ENCODE measurements at regions not wholly inside any gene's neighbourhood (a gene's known extent, or its start where the extent isn't known, plus 50 kb on each side); places are given as distances from the start of the nearest gene placed in this dataset.
A peak's percentile ranks its signal among the peaks of the same experiment; 100 is the strongest.

DNA sequence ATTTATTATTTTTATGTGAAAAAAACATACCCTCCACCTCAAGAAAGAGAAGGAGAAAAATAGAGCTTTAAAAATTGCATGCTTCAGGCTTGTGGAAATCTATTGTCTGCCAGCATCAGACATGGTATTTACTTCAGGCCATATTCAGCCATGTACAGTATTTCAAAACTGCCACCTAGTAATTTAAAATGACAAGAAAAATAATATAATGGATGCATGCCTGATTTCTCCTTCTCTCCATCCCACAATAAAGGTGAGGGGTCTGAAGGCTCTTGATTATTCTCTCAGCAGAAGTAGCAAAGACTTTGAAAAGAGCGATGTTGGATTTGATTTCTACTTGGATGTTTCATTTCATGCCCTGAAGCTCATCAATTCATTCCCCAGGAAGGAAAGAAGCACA, 250.7 kb downstream of the TBC1D4 start:
- DNase-seq = no peak

DNA sequence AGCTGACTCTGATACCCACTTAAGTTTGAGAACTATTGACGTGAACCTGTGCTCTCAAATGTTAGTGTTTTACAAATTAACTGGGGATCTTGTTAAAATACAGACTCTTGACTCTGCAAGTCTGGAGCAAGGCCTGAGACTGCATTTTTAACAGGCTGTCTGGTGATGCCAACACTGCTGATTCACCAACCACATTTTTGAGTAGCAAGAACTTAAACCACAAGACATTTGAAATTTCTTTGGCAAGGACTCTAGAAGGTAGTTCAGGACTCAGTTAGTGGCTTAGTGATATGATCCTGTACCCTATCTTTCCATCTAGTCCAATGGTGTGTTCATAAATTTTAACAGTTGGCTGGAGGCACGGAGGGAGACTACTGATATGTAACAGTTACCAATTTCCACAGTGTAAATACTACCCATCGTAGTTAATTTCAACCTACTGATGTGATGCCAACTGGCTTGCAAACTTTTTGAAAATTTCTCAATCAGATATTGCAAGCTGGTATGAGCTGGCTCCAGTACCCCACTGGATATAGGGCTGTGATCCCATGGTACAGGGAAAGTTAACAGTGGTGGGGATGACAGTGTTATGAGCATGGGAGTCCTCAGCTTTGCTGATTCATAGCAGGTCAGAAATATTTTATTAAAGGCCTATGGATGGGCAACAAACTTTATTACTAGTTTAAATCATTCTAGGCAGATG, 255.1 kb downstream of the TBC1D4 start:
- DNase-seq = no peak

DNA sequence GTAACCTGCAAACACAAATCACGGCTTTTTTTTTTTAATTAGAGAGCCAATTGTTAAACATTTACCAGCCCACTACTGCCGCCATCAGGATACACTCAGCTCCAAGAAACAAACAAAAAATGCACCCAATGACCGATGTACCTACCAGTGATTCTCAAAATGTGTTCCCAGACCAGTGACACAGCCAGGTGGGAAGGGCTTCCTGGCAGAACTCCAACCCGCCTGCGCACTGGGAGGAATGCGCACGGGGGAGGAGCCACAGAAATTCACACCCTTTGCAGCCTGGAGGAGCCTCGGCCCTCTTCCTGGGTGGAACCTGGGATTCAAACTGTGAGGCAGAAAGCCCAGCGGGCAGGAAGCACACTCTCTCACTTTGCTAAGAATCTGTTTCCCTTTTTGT, 255.9 kb downstream of the TBC1D4 start:
- DNase-seq = no peak

DNA sequence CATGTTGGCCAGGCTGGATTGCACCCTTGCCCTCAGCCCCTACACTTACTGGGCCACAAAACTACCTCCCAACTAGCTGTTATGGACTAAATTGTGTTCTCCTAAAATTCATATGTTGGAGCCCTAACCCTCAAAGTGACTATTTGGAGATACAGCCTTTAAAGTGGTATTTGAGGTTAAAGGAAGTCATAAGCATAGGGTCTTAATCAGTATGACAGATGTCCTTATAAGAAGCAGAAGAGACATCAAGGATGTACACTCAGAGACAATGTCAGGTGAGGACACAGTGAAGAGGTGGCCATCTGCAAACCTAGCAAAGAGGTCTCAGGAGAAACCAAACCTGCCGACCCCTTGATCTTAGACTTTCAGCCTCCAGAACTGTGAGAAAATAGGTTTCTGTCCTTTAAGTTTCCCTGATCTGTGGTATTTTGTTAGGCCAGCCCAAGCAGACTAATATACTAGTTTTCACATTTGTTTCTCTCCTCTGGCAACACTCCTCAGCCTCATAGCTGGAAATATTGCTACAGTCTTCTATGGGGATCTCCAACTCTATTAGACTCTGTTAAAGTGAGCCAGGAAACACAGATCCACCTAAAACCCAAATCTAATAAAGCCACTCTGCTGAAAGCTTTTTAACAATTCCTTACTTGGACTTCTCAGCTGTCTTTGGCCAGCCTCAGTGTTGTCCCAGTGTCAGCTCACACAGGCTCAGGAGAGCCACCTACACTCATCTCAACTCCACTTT, 256.5 kb downstream of the TBC1D4 start:
- DNase-seq = no peak

DNA sequence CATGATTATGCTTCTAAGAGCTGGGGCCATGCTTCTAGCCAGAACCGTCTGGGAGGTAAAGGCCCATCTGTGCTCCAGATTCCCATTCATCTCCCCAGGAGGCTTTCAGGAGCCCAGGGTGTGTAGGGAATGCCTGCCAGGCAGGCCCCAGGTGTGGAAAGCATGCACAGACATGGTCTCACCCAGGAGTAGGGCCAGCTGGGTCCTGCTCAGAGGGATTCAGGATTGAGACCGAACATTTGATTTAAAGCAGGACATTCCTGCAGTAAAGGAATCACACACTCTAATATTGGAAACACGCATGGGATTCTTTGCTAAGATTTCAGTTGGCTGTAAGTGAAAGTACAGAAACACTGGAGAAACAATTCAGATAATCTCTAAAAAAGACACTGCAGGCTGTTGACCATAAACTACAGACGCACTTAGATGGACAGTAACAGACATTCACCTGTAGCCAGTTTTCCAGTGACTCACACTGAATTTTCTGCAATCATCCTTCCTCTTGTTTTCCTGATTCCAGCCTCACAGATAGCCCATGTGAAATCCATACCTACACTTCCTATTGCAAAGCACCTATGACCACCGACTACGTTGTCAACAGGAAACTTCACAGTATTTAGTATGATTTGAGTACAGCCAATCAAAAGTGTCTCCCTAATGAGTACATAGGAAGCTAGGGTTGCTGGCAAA, 257.8 kb downstream of the TBC1D4 start:
- no peak for DNase-seq

DNA sequence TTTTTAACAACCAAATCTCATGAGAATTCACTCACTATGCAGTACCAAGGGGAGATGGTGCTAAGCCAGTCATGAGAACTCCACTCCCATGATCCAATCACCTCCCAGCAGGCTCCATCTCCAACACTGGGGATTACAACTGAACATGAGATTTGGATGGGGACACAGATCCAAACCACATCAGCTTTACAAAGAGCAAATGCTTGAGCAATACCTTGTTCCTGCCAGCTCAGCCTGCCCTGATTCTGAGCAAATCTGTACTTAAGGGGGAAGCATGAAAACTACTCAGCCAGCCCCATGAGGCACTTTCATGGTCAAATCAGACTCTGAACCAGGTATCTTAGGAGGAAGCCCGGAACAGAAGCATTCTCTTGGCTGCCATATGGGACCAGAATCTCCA, 259.9 kb downstream of the TBC1D4 start:
- no peak for DNase-seq

DNA sequence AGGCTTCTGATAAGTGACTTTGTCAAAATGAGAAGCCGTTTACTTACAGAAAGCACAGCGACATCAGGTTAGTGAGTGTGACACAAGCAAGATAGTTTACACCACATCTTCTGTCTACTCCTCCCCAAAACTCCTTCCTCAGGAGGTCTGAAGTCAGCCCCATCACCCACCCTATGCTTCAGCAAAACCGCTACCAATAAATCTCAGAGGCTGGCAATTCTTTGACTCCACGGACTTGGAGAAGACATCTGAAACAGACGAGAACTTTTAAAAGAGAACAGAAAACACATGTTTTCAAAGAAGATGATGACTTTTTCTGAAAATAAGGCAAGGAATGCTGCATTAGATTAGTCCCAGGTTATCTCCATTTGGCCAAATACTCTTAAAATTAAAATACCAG, 261.1 kb downstream of the TBC1D4 start:
- no peak for DNase-seq

DNA sequence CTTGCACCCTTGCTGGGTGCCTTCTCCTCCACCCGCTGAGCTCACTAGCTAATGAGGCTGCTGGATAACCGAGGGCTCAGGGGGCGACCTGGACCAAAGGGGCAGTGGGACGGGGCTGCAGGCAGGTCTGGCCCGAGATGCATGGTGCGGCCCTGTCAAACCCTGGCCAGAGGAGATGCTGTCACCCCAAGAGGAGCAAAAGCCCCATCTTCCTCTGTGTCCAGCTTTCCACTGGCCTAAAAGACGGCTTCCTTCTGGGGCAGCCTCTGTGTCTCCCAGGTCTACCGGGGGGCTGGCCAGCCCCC, 261.8 kb downstream of the TBC1D4 start:
- no peak for DNase-seq

DNA sequence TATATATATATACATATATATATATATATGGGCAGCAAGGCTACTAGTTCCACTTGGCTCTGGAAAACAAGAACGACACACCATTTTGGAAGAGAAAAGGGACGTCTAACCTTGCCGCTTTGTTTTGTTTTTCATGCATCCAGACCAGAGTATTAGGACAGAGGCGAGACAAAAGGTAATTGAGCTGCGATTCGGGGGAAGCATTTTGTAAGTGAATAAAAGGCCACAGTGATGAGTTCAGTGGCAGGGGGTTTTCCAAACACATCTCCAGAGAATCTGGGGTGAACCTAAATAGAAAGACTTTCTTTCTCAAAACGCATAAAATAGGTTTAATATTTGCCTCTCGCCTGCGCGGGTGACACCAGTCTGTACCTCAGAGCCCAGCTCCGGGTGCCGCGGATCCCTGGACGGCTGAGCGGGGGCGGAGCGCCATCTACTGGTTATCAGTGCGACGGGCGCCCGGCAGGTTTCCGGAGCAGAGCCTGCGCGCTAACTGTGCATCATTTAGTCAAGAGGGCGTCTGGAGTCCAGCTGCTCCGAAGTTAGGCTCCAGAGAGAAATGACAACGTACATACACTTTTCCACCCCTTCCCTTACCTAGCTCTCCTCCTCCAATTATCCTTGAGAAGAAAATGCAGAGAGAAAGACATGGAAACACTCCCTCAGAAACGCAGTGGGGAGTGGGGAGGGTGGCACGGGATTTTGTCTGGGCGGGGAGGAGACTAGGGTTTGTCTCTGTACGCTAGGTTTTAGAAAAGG, 262.3 kb downstream of the TBC1D4 start:
- peak; percentile 7 for DNase-seq

DNA sequence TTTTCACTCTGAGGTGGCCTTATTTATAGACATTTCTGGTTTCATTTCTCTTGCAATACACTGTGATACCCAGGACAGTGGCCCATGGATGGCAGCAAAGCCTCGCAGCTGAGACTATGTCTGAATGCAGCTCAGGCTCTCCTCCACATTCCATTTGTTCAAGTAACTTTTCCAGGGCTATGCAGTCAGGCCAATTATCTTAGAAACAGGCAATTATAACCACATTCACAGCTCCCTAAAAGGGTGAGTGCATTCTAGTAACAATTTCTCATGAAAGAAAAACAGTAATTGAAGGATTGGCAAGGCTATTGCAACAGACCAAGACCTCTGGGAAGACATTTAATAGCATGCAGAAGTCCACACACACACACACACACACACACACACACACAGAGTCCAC, 264.0 kb downstream of the TBC1D4 start:
- no peak for DNase-seq

DNA sequence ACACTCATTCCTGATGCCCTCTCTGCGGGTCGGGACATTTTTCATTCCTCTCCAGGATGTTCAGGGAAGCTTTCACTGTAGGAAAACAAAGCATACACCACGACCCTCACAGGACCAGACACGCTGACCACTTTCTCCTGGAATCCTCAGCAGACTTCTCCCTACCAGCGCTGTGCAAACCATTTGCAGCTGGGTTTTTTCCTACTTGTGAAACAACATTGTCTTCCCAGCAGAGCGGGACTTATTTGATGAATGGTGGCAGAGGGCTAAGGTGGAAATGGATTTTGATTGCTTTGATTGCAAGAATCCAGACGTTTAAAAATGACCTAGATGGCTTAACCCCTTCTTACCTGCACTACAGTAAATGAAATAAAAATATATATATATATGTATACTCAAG, 265.9 kb downstream of the TBC1D4 start:
- no peak for DNase-seq

DNA sequence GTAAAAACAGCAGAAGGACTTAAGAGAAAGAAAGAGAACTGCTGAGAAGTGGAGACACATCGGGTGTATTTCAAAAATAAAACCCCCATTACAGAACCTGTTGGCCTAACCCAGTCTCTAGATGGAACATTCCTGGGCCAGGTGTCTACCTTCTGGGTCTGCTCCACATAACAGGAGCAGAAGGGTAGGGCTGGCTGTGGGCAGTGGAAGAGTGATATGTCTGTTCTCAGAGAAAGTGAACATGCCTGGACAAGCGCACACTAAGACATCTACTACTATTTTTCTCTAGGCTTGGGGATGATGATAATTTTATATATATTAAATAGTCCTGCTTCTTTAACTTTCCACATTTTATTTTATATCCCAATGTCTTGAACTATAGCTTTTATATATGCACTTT, 267.1 kb downstream of the TBC1D4 start:
- no peak for DNase-seq

DNA sequence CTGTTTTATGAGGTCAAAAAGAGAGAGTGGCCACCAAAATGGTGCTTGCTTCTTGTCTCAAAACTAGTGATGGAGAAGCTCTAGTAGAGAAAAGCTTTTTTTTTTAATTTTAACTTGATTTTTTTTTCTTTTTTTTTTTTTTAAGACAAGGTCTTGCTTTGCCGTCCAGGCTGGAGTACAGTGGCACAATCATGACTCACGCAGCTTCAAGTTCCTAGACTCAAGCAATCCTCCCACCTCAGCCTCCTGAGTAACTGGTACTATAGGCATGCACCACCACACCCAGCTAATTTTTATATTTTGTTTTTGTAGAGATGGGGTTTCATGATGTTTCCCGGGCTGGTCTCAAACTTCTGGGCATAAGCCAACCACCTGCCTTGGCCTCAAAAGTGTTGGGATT, 279.0 kb downstream of the TBC1D4 start:
- no peak for DNase-seq

DNA sequence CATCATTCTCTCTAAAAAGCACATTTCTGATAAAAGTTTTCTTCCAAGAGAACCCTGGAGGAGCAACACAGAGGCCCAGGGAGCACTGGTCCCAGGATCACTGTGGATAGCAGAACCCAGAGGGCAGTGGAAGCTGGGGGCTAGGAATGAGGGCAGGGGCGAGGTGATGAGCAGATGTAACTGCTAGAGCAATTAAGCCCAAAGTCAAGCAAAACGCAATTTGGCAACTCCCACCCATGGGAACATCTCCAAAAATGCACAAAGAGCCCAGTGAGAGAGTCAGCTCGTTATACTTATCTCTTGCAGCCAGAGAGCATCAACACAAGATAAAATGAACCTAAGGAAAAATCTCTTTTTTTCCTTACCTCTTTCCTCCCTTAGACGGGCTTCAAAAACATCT, 284.2 kb downstream of the TBC1D4 start:
- DNase-seq = no peak

DNA sequence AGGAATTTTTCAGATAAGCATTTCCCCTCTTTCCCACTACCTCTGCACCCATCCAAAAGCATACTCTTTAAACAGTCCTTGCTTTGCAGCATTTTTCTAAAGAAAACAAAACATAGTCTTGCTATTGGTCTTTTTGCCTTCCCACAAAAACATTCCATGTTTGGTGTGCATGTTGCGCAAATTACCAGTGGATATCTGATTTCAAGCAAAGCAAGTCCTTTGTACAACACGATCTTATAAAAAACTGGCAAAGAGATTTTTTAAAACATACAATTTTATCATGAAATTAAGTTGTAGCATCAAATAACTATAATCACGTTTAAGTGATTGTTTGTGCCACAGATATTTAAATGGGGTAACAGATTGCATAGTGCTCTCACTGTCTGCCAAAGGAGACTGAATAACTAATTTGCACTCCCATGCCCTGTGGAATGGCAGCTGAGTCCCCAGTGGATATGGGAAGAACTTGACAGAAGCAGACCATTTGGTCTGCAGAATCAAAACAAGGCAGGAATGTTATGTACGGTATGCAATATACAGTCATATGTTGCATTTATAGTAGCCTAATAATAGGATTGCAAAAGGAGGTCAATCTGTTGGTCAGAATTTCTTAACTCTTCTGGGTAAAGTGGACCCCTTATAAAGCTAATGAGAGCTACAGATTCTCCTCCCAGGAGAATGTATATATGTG, 285.7 kb downstream of the TBC1D4 start:
- DNase-seq = no peak

DNA sequence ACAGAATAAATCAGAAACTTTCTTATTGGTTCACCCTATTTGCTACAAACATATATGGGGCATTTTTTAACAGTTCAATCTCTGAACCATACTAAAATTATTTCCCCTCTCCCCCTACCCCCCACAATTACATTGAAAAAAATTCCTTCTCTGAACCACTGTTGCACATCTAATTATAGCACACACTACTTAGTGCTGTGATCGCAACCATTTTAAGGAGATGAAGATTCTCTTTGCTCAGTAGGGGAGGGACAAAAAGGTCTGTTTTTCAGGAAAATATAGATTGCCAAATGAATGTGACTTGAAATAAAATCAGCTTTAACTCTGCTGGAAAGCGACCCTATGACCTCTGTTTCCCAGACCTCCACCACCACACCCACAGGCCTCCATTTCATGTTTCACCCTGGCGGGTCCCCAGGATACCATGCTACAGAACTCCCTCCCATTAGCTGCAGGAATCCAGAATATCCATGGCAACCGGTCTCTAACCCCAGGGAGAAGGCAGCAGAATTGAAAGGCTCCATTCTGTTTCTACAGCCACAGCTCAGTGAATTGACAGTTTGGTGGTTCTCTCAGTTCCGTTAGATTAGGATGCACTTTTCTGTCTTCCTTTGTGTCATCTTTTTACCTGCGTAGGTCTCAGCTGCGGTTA, 286.3 kb downstream of the TBC1D4 start:
- DNase-seq = no peak

DNA sequence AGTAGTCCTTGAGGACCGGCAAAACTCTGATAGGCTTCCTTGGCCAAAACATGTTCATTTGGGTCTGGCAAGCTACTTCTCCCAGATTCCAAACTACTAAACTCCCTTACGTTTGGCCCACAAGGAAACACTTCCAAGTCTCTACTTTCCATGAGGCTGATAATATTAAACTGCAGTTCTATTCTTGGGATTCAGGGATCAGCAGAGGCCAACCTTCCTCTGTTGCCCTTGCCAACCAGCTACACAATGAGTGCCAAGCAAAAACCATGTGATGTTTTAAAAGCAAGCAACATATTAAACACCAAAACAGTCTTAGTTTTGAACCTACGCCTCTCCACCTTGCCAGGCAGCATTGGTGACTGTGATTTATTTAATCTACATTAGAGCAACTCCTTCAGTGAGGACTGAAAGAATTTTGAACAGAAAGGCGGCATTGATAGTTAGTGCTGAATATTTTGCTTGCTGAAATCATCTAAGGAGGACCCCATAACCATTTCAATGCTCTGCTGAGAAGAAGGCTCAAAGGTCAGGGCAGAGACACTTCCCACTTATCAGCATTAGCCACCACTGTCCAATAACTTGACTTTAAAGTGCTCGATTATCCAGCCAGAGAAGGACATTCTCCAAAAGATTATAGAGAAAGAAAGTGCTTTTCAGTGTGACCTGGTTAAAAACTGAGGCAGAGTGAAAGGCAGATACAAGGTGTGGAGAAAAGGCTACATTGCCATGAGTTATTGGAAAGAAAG, 287.1 kb downstream of the TBC1D4 start:
- DNase-seq = no peak

DNA sequence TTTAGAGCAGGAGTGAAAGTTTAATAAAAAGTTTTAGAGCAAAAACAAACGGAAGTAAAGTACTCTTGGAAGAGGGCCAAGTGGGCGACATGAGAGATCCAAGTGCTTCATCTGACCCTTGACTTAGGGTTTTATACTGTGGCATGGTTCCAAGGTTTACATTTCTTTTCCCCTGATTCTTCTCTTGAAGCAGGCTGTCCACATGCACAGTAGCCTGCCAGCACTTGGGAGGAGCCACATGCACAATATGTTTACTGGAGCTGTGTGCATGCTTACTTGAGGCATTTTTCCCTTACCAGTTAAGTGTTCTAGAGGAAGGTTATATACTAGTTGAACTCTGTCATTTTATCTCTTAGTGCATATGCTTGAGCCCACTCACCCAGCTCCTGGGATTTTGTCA, 295.6 kb downstream of the TBC1D4 start:
- DNase-seq = no peak

DNA sequence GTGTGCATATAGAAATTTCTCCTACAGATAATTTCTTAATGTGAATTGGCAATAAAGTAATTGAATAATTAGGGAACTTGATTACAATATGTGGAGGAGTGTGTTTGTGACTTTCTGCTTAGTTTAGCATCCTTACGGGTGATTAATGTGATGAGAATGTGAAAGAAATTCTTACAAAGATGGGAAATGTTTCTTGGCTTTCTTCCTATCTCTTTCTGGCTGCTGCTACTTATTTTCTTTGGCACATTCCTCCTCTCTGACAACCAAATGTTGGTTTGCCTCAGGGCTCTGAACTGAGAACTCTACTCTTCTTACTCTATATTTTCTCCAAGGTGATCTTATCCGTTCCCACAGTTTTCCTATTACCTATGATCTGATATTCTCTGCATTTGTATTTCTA, 300.1 kb downstream of the TBC1D4 start:
- no peak for DNase-seq

DNA sequence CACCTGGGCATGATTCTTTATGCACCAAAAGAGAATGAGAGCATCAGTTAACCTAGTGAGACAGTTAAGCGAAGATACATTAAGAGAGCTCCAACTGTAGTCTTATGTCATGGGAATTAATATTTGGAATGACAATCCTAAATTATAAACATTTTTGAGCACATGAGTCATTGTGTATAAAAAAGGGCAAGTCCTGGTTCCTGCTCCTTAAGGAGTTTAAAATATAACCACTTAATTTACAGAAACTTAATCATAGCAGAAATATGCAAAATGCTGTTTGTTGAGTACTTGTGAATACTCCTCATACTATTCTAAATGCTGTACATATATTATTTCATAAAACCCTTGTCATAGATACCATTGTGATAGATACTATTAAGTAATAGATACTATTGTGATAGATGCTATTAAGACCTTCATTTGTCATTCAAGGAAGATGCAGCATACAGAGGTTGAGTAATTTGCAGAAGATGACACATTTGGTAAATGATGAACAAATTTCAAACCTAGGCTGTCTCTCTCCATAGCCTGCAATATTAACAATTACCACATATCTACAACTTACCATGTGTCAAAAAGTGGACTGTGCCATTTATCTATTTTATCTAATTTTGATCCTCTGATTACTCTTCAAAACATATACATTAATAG, 301.0 kb downstream of the TBC1D4 start:
- DNase-seq = no peak

DNA sequence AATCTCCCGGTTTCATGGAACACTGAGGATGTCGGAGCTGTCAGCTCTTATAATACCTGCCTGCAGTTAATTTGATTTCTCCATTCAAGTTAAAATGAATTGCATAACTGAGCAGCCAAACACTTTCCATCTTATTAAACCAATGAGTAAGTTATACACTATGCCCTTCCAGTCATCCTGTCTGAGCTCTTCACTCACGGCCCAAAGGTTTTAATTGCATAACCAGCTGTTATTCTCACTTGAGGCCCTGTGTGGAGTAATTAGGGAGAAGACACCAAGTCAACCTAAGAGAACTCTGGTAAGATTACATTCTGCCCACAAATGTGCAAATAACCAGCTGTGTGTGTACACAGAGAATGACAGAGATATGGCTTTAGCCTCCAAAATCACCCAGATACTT, 303.5 kb downstream of the TBC1D4 start:
- no peak for DNase-seq
